ENCODE measurements at regions not wholly inside any gene's neighbourhood (a gene's known extent, or its start where the extent isn't known, plus 50 kb on each side); places are given as distances from the start of the nearest gene placed in this dataset.

DNA sequence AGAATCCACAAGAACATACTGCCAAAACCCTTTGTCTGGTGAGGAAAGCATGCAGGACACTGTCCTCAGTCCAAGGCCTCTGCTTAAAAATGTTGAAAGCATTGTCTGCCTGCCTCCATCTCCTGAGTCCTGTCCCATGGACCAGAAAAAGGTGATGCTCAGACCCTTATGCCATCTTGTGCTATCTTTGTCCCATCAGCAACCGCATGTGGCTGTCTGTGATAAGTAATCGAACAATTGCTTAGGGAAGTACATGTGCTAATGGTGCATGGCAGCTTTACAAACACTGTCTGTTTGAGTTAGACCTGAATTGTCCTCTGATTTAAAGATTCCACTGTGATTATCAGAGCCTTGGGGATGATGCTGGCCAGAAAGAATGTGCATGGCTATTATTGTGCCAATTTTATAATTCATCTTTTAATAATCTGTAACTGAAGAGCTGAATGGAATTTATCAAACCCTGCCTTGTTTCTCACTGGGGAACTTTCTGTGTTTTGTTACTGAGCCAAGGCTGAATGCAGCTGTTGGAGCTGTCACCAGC lies 177.5 kb downstream of the DACT1 start:
- DNase-seq (ENCODE audit: extremely low spot score): no peak
- ChIA-PET POLR2A (no interaction called here), CTCF (interaction anchor here (3.3 kb wide), 1 partner anchor 12 kb away, joined by 13 read pairs; no protein-coding TSS in a partner anchor)
- TF ChIP-seq, protein P1, sequence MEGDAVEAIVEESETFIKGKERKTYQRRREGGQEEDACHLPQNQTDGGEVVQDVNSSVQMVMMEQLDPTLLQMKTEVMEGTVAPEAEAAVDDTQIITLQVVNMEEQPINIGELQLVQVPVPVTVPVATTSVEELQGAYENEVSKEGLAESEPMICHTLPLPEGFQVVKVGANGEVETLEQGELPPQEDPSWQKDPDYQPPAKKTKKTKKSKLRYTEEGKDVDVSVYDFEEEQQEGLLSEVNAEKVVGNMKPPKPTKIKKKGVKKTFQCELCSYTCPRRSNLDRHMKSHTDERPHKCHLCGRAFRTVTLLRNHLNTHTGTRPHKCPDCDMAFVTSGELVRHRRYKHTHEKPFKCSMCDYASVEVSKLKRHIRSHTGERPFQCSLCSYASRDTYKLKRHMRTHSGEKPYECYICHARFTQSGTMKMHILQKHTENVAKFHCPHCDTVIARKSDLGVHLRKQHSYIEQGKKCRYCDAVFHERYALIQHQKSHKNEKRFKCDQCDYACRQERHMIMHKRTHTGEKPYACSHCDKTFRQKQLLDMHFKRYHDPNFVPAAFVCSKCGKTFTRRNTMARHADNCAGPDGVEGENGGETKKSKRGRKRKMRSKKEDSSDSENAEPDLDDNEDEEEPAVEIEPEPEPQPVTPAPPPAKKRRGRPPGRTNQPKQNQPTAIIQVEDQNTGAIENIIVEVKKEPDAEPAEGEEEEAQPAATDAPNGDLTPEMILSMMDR (IDR thresholded peaks at IDR 0.05; ENCODE audit: control extremely low read depth, extremely low read depth, low read depth, missing control alignments): no peak

- ChIA-PET CTCF (interaction anchor here (1.1 to 3.3 kb wide), 3 partner anchors 8 to 17 kb away, joined by 3 to 13 read pairs (median 3); no protein-coding TSS in a partner anchor), POLR2A (no interaction called here)
- no peak for DNase-seq (ENCODE audit: extremely low spot score)
- TF ChIP-seq, protein P1 (IDR thresholded peaks at IDR 0.05; ENCODE audit: control extremely low read depth, extremely low read depth, low read depth, missing control alignments): no peak
Observed at GRCh38 chr14:58815794-58816193, 178.0 kb downstream of the DACT1 start.

GRCh38 chr14:58816416-58817115 lies 178.8 kb downstream of the DACT1 start:
- POLR2A ChIA-PET: no interaction called here
- CTCF ChIA-PET: interaction anchor here (1.0 to 3.3 kb wide), 6 partner anchors 9 to 26 kb away, joined by 3 to 13 read pairs (median 3); no protein-coding TSS in a partner anchor
- no peak for DNase-seq (ENCODE audit: extremely low spot score)
- TF ChIP-seq, protein P1 (IDR thresholded peaks at IDR 0.05; ENCODE audit: control extremely low read depth, extremely low read depth, low read depth, missing control alignments): no peak

- ChIA-PET CTCF (interaction anchor here (1.1 to 3.3 kb wide), 4 partner anchors 9 to 317 kb away, joined by 3 to 13 read pairs (median 3); no protein-coding TSS in a partner anchor), POLR2A (no interaction called here)
- TF ChIP-seq, protein P1 (IDR thresholded peaks at IDR 0.05; ENCODE audit: control extremely low read depth, extremely low read depth, low read depth, missing control alignments): no peak
- DNase-seq (ENCODE audit: extremely low spot score): no peak
Observed at GRCh38 chr14:58817846-58818245, 180.1 kb downstream of the DACT1 start.

- POLR2A ChIA-PET: no interaction called here
- DNase-seq (ENCODE audit: extremely low spot score): no peak
- CTCF ChIA-PET: interaction anchor here (1.4 kb wide), 1 partner anchor 15 kb away, joined by 3 read pairs; no protein-coding TSS in a partner anchor
- TF ChIP-seq, protein P1 (IDR thresholded peaks at IDR 0.05; ENCODE audit: control extremely low read depth, extremely low read depth, low read depth, missing control alignments): no peak
Observed at GRCh38 chr14:58820032-58820431, 182.3 kb downstream of the DACT1 start.

DNA sequence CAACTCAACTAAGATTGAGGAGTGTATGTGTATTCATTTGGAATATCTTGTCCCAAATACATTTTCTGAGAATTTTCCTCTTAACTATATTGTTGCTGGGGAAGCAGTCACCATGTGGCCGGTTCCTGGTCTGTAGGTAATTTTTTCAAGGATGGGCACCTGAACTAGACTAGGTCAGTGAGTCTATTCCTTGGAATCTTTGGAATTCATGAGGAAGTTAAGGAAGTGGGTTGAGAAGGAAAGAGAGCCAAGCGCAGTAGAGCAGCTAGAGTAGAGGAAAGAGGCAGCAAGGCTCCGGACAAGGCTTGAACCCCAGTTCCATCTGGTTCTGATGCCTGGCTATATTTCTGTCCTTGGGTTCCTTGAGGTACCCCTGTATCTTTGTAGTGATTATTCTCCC lies 183.7 kb downstream of the DACT1 start:
- ChIA-PET CTCF (interaction anchor here (1.4 kb wide), 1 partner anchor 13 kb away, joined by 3 read pairs; no protein-coding TSS in a partner anchor), POLR2A (no interaction called here)
- DNase-seq (ENCODE audit: extremely low spot score): no peak
- TF ChIP-seq, protein P1 (IDR thresholded peaks at IDR 0.05; ENCODE audit: control extremely low read depth, extremely low read depth, low read depth, missing control alignments): no peak
